HEK293 (cell line): ENCODE measurements at regions not wholly inside any gene's neighbourhood (a gene's known extent, or its start where the extent isn't known, plus 50 kb on each side); places are given as distances from the start of the nearest gene placed in this dataset.

Source experiments
- KLF17 ChIP-seq: fragments of 450-650 bp; formaldehyde crosslinking; IDR thresholded peaks from 2 replicates; pipeline ENCODE4 v1.5.1; 2016; ENCODE audit warnings: missing biosample characterization, missing genetic modification characterization
- PBX3 ChIP-seq: sonication (generic); formaldehyde crosslinking; IDR thresholded peaks from 2 replicates; pipeline ENCODE4 v1.8.1; 2022; ENCODE audit warnings: mild to moderate bottlenecking, moderate library complexity, missing genetic modification reagents
- SP7 ChIP-seq: fragments of 450-650 bp; formaldehyde crosslinking; IDR thresholded peaks from 2 replicates; pipeline ENCODE4 v1.5.1; 2016; ENCODE audit warnings: missing biosample characterization, missing genetic modification characterization
- YY1 ChIP-seq: fragments of 450-650 bp; formaldehyde crosslinking; IDR thresholded peaks from 2 replicates; pipeline ENCODE4 v1.5.1; 2018; ENCODE audit warnings: missing biosample characterization, missing genetic modification characterization
- ZBTB17 ChIP-seq: fragments of 450-650 bp; formaldehyde crosslinking; IDR thresholded peaks from 2 replicates; pipeline ENCODE4 v1.5.1; 2016; ENCODE audit warnings: missing biosample characterization, missing genetic modification characterization
- ZBTB8A ChIP-seq: fragments of 450-650 bp; formaldehyde crosslinking; IDR thresholded peaks from 2 replicates; pipeline ENCODE4 v1.5.1; 2016; ENCODE audit warnings: missing biosample characterization, missing genetic modification characterization
- ZNF10 ChIP-seq: fragments of 450-650 bp; formaldehyde crosslinking; IDR thresholded peaks from 2 replicates; pipeline ENCODE4 v1.5.1; 2017; ENCODE audit warnings: missing biosample characterization, missing genetic modification characterization
- ZNF175 ChIP-seq: fragments of 450-650 bp; formaldehyde crosslinking; IDR thresholded peaks from 2 replicates; pipeline ENCODE4 v1.5.1; 2016; ENCODE audit warnings: missing biosample characterization, missing genetic modification characterization
- ZNF2 ChIP-seq: fragments of 450-650 bp; formaldehyde crosslinking; IDR thresholded peaks from 2 replicates; pipeline ENCODE4 v1.5.1; 2016; ENCODE audit warnings: missing biosample characterization, missing genetic modification characterization
- ZNF214 ChIP-seq: fragments of 450-650 bp; formaldehyde crosslinking; IDR thresholded peaks from 2 replicates; pipeline ENCODE4 v1.5.1; 2017; ENCODE audit warnings: missing biosample characterization, mild to moderate bottlenecking, missing genetic modification characterization, borderline replicate concordance
- ZNF280C ChIP-seq: fragments of 450-650 bp; formaldehyde crosslinking; IDR thresholded peaks from 2 replicates; pipeline ENCODE4 v1.5.1; 2016; ENCODE audit warnings: missing biosample characterization, missing genetic modification characterization
- ZNF280D ChIP-seq: fragments of 450-650 bp; formaldehyde crosslinking; IDR thresholded peaks from 2 replicates; pipeline ENCODE4 v1.5.1; 2016; ENCODE audit warnings: missing biosample characterization, missing genetic modification characterization
- ZNF394 ChIP-seq: fragments of 450-650 bp; formaldehyde crosslinking; IDR thresholded peaks from 2 replicates; pipeline ENCODE4 v1.5.1; 2016; ENCODE audit warnings: missing biosample characterization, missing genetic modification characterization, mild to moderate bottlenecking, moderate library complexity, borderline replicate concordance
- ZNF404 ChIP-seq: fragments of 450-650 bp; formaldehyde crosslinking; IDR thresholded peaks from 2 replicates; pipeline ENCODE4 v1.5.1; 2017; ENCODE audit warnings: missing biosample characterization, missing genetic modification characterization
- ZNF518A ChIP-seq: fragments of 450-650 bp; formaldehyde crosslinking; conservative IDR thresholded peaks from 2 replicates; pipeline ENCODE4 v1.5.1; 2016; ENCODE audit warnings: low read depth, missing biosample characterization, missing genetic modification characterization
- ZNF558 ChIP-seq: fragments of 450-650 bp; formaldehyde crosslinking; IDR thresholded peaks from 2 replicates; pipeline ENCODE4 v1.5.1; 2016; ENCODE audit warnings: missing biosample characterization, missing genetic modification characterization
- ZNF561 ChIP-seq: fragments of 450-650 bp; IDR thresholded peaks from 2 replicates; pipeline ENCODE4 v1.5.1; 2018; ENCODE audit warnings: missing biosample characterization, missing genetic modification characterization, borderline replicate concordance
- ZNF580 ChIP-seq: fragments of 450-650 bp; formaldehyde crosslinking; IDR thresholded peaks from 2 replicates; pipeline ENCODE4 v1.5.1; 2016; ENCODE audit warnings: missing biosample characterization, missing genetic modification characterization
- ZNF596 ChIP-seq: fragments of 450-650 bp; IDR thresholded peaks from 2 replicates; pipeline ENCODE4 v1.5.0; 2018; ENCODE audit warnings: missing biosample characterization, mild to moderate bottlenecking, missing genetic modification characterization, moderate library complexity
- ZNF600 ChIP-seq: fragments of 450-650 bp; formaldehyde crosslinking; IDR thresholded peaks from 2 replicates; pipeline ENCODE4 v1.5.1; 2016; ENCODE audit warnings: missing biosample characterization, missing genetic modification characterization
- ZNF664 ChIP-seq: fragments of 450-650 bp; formaldehyde crosslinking; IDR thresholded peaks from 2 replicates; pipeline ENCODE4 v1.5.1; 2016; ENCODE audit warnings: missing biosample characterization, missing genetic modification characterization
- ZNF677 ChIP-seq: fragments of 450-650 bp; IDR thresholded peaks from 2 replicates; pipeline ENCODE4 v1.5.0; 2018; ENCODE audit warnings: missing biosample characterization, mild to moderate bottlenecking, missing genetic modification characterization, moderate library complexity
- ZNF792 ChIP-seq: fragments of 450-650 bp; formaldehyde crosslinking; IDR thresholded peaks from 2 replicates; pipeline ENCODE4 v1.5.1; 2016; ENCODE audit warnings: missing biosample characterization, missing genetic modification characterization
- ZSCAN18 ChIP-seq: fragments of 450-650 bp; formaldehyde crosslinking; IDR thresholded peaks from 2 replicates; pipeline ENCODE4 v1.5.1; 2016; ENCODE audit warnings: missing biosample characterization, missing genetic modification characterization
- ZXDB ChIP-seq: fragments of 450-650 bp; formaldehyde crosslinking; IDR thresholded peaks from 2 replicates; pipeline ENCODE4 v1.5.1; 2016; ENCODE audit warnings: missing biosample characterization, missing genetic modification characterization

GRCh38 chr6:26286168-26286877 is 78.7 kb upstream of the BTN3A2 start (continued):
- TF ChIP-seq ZNF792 (tag by site-specific recombination) (no peak), ZNF558 (tag by site-specific recombination) (peak; percentile 67; the same call in 1 of the 2 replicates), ZBTB17 (tag by site-specific recombination) (peak; percentile 54), ZNF561 (peak; percentile 68; the same call in 1 of the 2 replicates), ZNF280D (no peak), ZNF664 (tag by site-specific recombination) (0 out of 2 replicates have a peak, but pooled peaks have one; percentile 45), ZNF10 (tag by site-specific recombination) (0 out of 2 replicates have a peak, but pooled peaks have one; percentile 12), ZNF677 (tag by site-specific recombination) (no peak), ZNF2 (tag by site-specific recombination) (peak; percentile 52; the same call in 1 of the 2 replicates), ZSCAN18 (tag by site-specific recombination) (0 out of 2 replicates have a peak, but pooled peaks have one; percentile 16), ZXDB (tag by site-specific recombination) (peak; percentile 58), KLF17 (tag by site-specific recombination) (peak; percentile 43; the same call in 1 of the 2 replicates), ZNF214 (tag by site-specific recombination) (no peak), YY1 (tag by site-specific recombination) (0 out of 2 replicates have a peak, but pooled peaks have one; percentile 55), ZNF175 (tag by site-specific recombination) (no peak), ZNF596 (tag by site-specific recombination) (no peak), ZNF580 (tag by site-specific recombination) (peak; percentile 87), ZBTB8A (tag by site-specific recombination) (peak; percentile 32; the same call in 1 of the 2 replicates), PBX3 (CRISPR knock-in tag) (no peak), ZNF600 (tag by site-specific recombination) (peak; percentile 84), ZNF394 (tag by site-specific recombination) (peak; percentile 51; the same call in 1 of the 2 replicates), ZNF404 (tag by site-specific recombination) (no peak), ZNF518A (tag by site-specific recombination) (no peak), ZNF280C (tag by site-specific recombination) (no peak), SP7 (tag by site-specific recombination) (peak; percentile 47)
